GM21526 (cell line): ENCODE measurements at regions not wholly inside any gene's neighbourhood (a gene's known extent, or its start where the extent isn't known, plus 50 kb on each side); places are given as distances from the start of the nearest gene placed in this dataset.

ENCODE experiments used
- ATAC-seq: cut with Tn5 transposase; IDR thresholded peaks from one replicate; pipeline ENCODE4 v1.9.1; 2021; ENCODE audit warnings: moderate library complexity; ENCODE audit not compliant: unreplicated experiment, low FRiP score

GRCh38 chr11:121801781-121802180, 314.2 kb downstream of the BLID start:
- no peak for ATAC-seq

GRCh38 chr11:121801394-121801748, 314.6 kb downstream of the BLID start:
- ATAC-seq = no peak

- ATAC-seq = no peak
Measured at GRCh38 chr11:121800731-121801393, 315.2 kb downstream of the BLID start.

- ATAC-seq = no peak
Measured at GRCh38 chr11:121800240-121800639, 315.8 kb downstream of the BLID start.

GRCh38 chr11:121797496-121797895, 318.5 kb downstream of the BLID start:
- no peak for ATAC-seq

GRCh38 chr11:121795174-121795573, 320.8 kb downstream of the BLID start:
- no peak for ATAC-seq

GRCh38 chr11:121794671-121795141, 321.3 kb downstream of the BLID start:
- no peak for ATAC-seq

- ATAC-seq = no peak
Measured at GRCh38 chr11:121793916-121794315, 322.1 kb downstream of the BLID start.

GRCh38 chr11:121793291-121793690, 322.7 kb downstream of the BLID start:
- ATAC-seq = no peak

- ATAC-seq = no peak
Measured at GRCh38 chr11:121792185-121792584, 323.8 kb downstream of the BLID start.

GRCh38 chr11:121790430-121790829, 325.6 kb downstream of the BLID start:
- ATAC-seq = no peak

- no peak for ATAC-seq
Measured at GRCh38 chr11:121780971-121781370, 328.2 kb upstream of the SORL1-AS1 start.

- no peak for ATAC-seq
Measured at GRCh38 chr11:121777056-121777455, 324.3 kb upstream of the SORL1-AS1 start.

GRCh38 chr11:121775276-121775675, 322.5 kb upstream of the SORL1-AS1 start:
- no peak for ATAC-seq

GRCh38 chr11:121773076-121773475, 320.3 kb upstream of the SORL1-AS1 start:
- no peak for ATAC-seq

GRCh38 chr11:121770939-121771595, 318.3 kb upstream of the SORL1-AS1 start:
- no peak for ATAC-seq

GRCh38 chr11:121769191-121769590, 316.4 kb upstream of the SORL1-AS1 start:
- ATAC-seq = no peak

- peak; percentile 87 for ATAC-seq
Measured at GRCh38 chr11:121767433-121767832, 314.7 kb upstream of the SORL1-AS1 start.

GRCh38 chr11:121766991-121767390, 314.2 kb upstream of the SORL1-AS1 start:
- peak; percentile 12 for ATAC-seq

- no peak for ATAC-seq
Measured at GRCh38 chr11:121766166-121766565, 313.4 kb upstream of the SORL1-AS1 start.

GRCh38 chr11:121763526-121763925, 310.8 kb upstream of the SORL1-AS1 start:
- ATAC-seq = peak; percentile 82

- no peak for ATAC-seq
Measured at GRCh38 chr11:121762820-121763219, 310.1 kb upstream of the SORL1-AS1 start.
